ENCODE measurements at regions not wholly inside any gene's neighbourhood (a gene's known extent, or its start where the extent isn't known, plus 50 kb on each side); places are given as distances from the start of the nearest gene placed in this dataset.

GRCh38 chrX:149282909-149283308 is 222.2 kb downstream of the IDS start:
- H3K9ac ChIP-seq (ENCODE audit: low read length), result no peak overlapping the region
- DNase-seq (no peak), ATAC-seq (ENCODE audit: low read depth) (no peak)
- no peaks in the 10 kb centered on the region for H3K9me3 Mint-ChIP-seq (ENCODE audit: insufficient read depth)
- no peaks in the 10 kb centered on the region for H3K36me3 ChIP-seq (replicated peaks in 1 of 2; ENCODE audit: control extremely low read depth in 1 of 2, control insufficient read depth in 1 of 2, extremely low read depth in 1 of 2, insufficient read depth in 2 of 2, low read length in 1 of 2)
- no peaks in the 10 kb centered on the region for H3K27me3 ChIP-seq (replicated peaks in 1 of 4; ENCODE audit: control extremely low read depth in 1 of 4, control insufficient read depth in 3 of 4, insufficient read depth in 4 of 4, low read length in 3 of 4)
- intact Hi-C loops (cut with micrococcal nuclease), result no loop called here
- no peaks in the 10 kb centered on the region for H3K4me1 ChIP-seq (ENCODE audit: control insufficient read depth in 2 of 2, insufficient read depth in 2 of 2, low read length in 2 of 2)
- H3K4me2 ChIP-seq (replicated peaks; ENCODE audit: low read depth, low read length, poor library complexity, severe bottlenecking), result no peak overlapping the region
- no peaks in the 10 kb centered on the region for H3K27me3 Mint-ChIP-seq
- no peak overlapping the region for H3K4me3 ChIP-seq (ENCODE audit: control extremely low read depth in 1 of 5, extremely low read depth in 1 of 5, insufficient read depth in 1 of 5, low read depth in 2 of 5, low read length in 4 of 5)
- no CpG with 5 or more reads among the region's 1 CpG for WGBS (ENCODE audit: insufficient coverage)
- H3K4me3 Mint-ChIP-seq, result no peak overlapping the region
- CTCF ChIA-PET, result interaction anchor here (0.5 kb wide), 1 partner anchor 1539 kb away, joined by 3 read pairs; no protein-coding TSS in a partner anchor
- H3K79me2 ChIP-seq (ENCODE audit: control insufficient read depth, insufficient read depth, low read length), result no peaks in the 10 kb centered on the region
- H3K9me3 ChIP-seq (ENCODE audit: control extremely low read depth in 1 of 3, control insufficient read depth in 2 of 3, insufficient read depth in 1 of 3, low read length in 2 of 3), result no peaks in the 10 kb centered on the region
- no peak for TF ChIP-seq CTCF (IDR thresholded peaks at IDR 0.05)
- TF ChIP-seq EZH2 (IDR thresholded peaks at IDR 0.05; ENCODE audit: borderline replicate concordance, insufficient read depth, low read depth, low read length, poor library complexity, severe bottlenecking), result no peak
- POLR2A ChIA-PET, result no interaction called here
- no peak overlapping the region for H2AFZ ChIP-seq (ENCODE audit: insufficient read depth, low read depth, low read length, poor library complexity, severe bottlenecking)
- H3K4me1 Mint-ChIP-seq, result no peaks in the 10 kb centered on the region
- no peak overlapping the region for H3K27ac ChIP-seq (ENCODE audit: low read length in 2 of 2)
- no peaks in the 10 kb centered on the region for H4K20me1 ChIP-seq (ENCODE audit: control insufficient read depth, insufficient read depth, low read length, poor library complexity, severe bottlenecking)
- H3K27ac Mint-ChIP-seq, result no peak overlapping the region

GRCh38 chrX:149280011-149280410 is 225.1 kb downstream of the IDS start:
- ATAC-seq (ENCODE audit: low read depth), result no peak
- Histone ChIP-seq H3K79me2 (ENCODE audit: control insufficient read depth, insufficient read depth, low read length) (no peaks in the 10 kb centered on the region), H3K4me1 (ENCODE audit: control insufficient read depth in 2 of 2, insufficient read depth in 2 of 2, low read length in 2 of 2) (no peaks in the 10 kb centered on the region), H3K4me3 (ENCODE audit: control extremely low read depth in 1 of 5, extremely low read depth in 1 of 5, insufficient read depth in 1 of 5, low read depth in 2 of 5, low read length in 4 of 5) (no peak overlapping the region), H3K4me2 (replicated peaks; ENCODE audit: low read depth, low read length, poor library complexity, severe bottlenecking) (no peak overlapping the region), H2AFZ (ENCODE audit: insufficient read depth, low read depth, low read length, poor library complexity, severe bottlenecking) (no peak overlapping the region), H4K20me1 (ENCODE audit: control insufficient read depth, insufficient read depth, low read length, poor library complexity, severe bottlenecking) (no peaks in the 10 kb centered on the region), H3K27ac (ENCODE audit: low read length in 2 of 2) (no peak overlapping the region), H3K36me3 (replicated peaks in 1 of 2; ENCODE audit: control extremely low read depth in 1 of 2, control insufficient read depth in 1 of 2, extremely low read depth in 1 of 2, insufficient read depth in 2 of 2, low read length in 1 of 2) (no peaks in the 10 kb centered on the region), H3K9me3 (ENCODE audit: control extremely low read depth in 1 of 3, control insufficient read depth in 2 of 3, insufficient read depth in 1 of 3, low read length in 2 of 3) (no peaks in the 10 kb centered on the region), H3K27me3 (replicated peaks in 1 of 4; ENCODE audit: control extremely low read depth in 1 of 4, control insufficient read depth in 3 of 4, insufficient read depth in 4 of 4, low read length in 3 of 4) (no peaks in the 10 kb centered on the region), H3K9ac (ENCODE audit: low read length) (no peak overlapping the region)
- no peak overlapping the region for H3K27ac Mint-ChIP-seq
- TF ChIP-seq CTCF (IDR thresholded peaks at IDR 0.05) (no peak), EZH2 (IDR thresholded peaks at IDR 0.05; ENCODE audit: borderline replicate concordance, insufficient read depth, low read depth, low read length, poor library complexity, severe bottlenecking) (no peak)
- DNase-seq, result no peak
- no peaks in the 10 kb centered on the region for H3K9me3 Mint-ChIP-seq (ENCODE audit: insufficient read depth)
- CTCF ChIA-PET, result no interaction called here
- no peaks in the 10 kb centered on the region for H3K4me1 Mint-ChIP-seq
- no peak overlapping the region for H3K4me3 Mint-ChIP-seq
- intact Hi-C loops (cut with micrococcal nuclease), result no loop called here
- POLR2A ChIA-PET, result no interaction called here
- no peaks in the 10 kb centered on the region for H3K27me3 Mint-ChIP-seq
